Fibroblast of lung (primary cell): ENCODE measurements at regions not wholly inside any gene's neighbourhood (a gene's known extent, or its start where the extent isn't known, plus 50 kb on each side); places are given as distances from the start of the nearest gene placed in this dataset.

Experiments used
- CTCF ChIP-seq, 2 donors: IDR thresholded peaks in 1 of 2; conservative IDR thresholded peaks in 1 of 2; 1 replicate in 1 of 2; 2 replicates in 1 of 2; pipeline ENCODE4 v1.5.1; 2011 to 2012; ENCODE audit warnings: low read length in 2 of 2, control low read depth in 1 of 2, inconsistent platforms in 1 of 2, low read depth in 1 of 2, mild to moderate bottlenecking in 1 of 2
- EZH2 ChIP-seq: IDR thresholded peaks from 2 replicates; pipeline ENCODE4 v1.5.1; 2012; ENCODE audit warnings: low read length, control low read depth, mild to moderate bottlenecking; ENCODE audit errors: missing control alignments

DNA sequence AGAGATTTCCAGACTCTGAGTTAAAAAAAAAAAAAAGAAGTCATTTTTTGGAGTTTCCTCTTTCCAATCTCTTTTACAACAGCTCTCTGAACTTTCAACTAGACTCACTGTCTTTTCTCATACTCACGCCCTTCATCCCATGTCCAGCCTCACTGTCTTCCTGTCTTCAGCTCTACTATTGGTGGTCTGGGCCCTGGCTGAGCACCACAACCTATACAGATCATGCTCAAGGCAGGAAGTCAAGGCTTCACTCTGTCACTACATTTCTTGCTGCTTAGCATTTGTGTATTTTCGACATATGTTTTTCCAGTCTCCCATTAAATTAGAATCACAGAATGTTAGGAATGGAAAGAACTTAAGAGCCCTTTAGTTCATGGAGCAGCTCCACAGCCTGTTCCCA is 106.4 kb upstream of the PPP2R5A start:
- TF ChIP-seq CTCF (conservative IDR thresholded peaks at IDR 0.05 in 1 of 2, IDR thresholded peaks at IDR 0.05 in 1 of 2; ENCODE audit: low read depth in 1 of 2, low read length in 2 of 2) (no peak), EZH2 (no peak)
